ENCODE measurements at regions not wholly inside any gene's neighbourhood (a gene's known extent, or its start where the extent isn't known, plus 50 kb on each side); places are given as distances from the start of the nearest gene placed in this dataset.

DNA sequence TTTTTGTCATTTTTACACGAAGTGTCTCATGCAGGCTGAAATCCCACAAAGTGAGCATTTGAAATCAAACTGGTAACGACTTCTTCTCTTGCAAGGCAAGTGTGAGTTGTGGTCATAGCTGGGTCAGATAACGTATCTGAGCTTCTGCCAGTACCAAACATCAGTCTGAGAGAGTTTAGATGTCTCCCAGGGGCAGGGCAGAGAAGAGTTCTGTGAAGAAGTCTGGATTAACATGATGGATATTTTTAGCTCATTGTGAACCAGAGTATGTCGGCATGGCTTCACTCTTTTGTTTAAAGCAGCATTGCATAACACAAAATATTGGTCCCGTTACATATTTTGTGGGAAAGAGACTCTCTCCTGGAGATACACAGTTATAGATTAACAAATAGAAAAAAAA is 655.5 kb upstream of the KLHL29 start:
- no peaks in the 10 kb centered on the region for H4K20me1 ChIP-seq
- no peak overlapping the region for H3K4me2 ChIP-seq
- H3K9ac ChIP-seq = no peak overlapping the region
- no peak overlapping the region for H3K4me3 ChIP-seq
- peaks cover 1 to 12% (median 5%) of the 10 kb centered on the region in 11 experiments; a peak in 12 of 22 replicates for H3K9me3 ChIP-seq (replicated peaks in 1 of 11)
- no peaks in the 10 kb centered on the region for H3K27me3 ChIP-seq
- TF ChIP-seq Cebpa-rat (IDR thresholded peaks at IDR 0.05) = no peak
- no peaks in the 10 kb centered on the region for H3K36me3 ChIP-seq
- H3K4me1 ChIP-seq = no peaks in the 10 kb centered on the region
- H3K27ac ChIP-seq = no peak overlapping the region

DNA sequence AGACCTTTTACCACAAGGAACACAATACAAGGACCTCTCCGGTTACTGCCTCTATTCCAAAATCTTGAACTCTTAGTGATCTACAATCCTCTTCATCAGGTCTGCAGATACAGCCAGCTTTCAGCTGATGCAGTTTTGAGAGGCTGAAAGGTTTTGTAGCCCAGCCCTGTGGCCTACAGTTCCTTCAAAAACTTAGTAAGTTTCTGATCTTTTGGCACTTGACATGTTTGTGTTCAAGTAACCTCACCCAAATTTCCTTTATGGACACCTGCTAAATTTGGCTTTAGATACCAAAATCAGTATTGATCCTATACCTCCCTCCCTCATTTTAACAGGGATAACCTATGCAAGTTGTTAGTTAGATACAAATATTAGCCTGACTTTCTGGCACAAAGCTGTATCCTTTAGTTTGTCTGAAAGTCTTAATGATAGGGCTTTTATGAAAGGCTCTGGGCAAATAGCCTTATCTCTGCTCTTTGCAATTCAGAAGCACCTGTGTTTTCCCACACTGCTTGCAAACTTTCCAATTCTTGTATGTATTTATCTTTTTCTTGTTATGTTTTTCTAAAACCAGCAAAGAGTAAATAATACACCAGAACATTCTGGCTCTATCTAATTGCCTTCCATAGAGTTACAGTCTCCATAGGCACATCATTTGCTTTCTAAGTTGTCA is 650.5 kb upstream of the KLHL29 start:
- Histone ChIP-seq H3K4me2 (no peak overlapping the region), H3K4me3 (no peak overlapping the region), H4K20me1 (no peaks in the 10 kb centered on the region), H3K27me3 (no peaks in the 10 kb centered on the region), H3K4me1 (no peaks in the 10 kb centered on the region), H3K27ac (no peak overlapping the region), H3K9me3 (replicated peaks in 1 of 11) (peaks cover 0 to 5% (median 0%) of the 10 kb centered on the region in 11 experiments; a peak in 1 of 22 replicates), H3K36me3 (no peaks in the 10 kb centered on the region), H3K9ac (no peak overlapping the region)
- no peak for TF ChIP-seq Cebpa-rat (IDR thresholded peaks at IDR 0.05)

DNA sequence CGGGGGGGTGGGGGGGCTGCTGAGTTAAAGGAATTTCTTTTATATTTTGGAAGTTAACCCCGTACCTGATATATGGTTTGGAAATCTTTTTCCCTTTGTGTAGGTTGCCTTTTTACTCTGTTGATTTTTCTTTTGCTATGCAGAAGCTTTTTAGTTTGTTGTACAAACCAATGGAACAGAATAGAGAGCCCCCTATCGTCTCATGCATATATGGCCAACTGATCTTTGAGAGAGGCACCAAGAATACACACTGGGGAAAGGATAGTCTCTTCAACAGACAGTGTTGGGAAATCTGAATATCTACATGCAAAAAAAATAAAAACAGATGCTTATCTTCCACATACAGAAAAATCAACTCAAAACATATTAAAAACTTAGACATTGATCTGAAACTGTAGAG is 647.8 kb upstream of the KLHL29 start:
- H3K27ac ChIP-seq = no peak overlapping the region
- no peak overlapping the region for H3K9ac ChIP-seq
- TF ChIP-seq Cebpa-rat (IDR thresholded peaks at IDR 0.05) = no peak
- no peaks in the 10 kb centered on the region for H3K4me1 ChIP-seq
- H3K27me3 ChIP-seq = no peaks in the 10 kb centered on the region
- peaks cover 0 to 5% (median 0%) of the 10 kb centered on the region in 11 experiments; a peak in 1 of 22 replicates for H3K9me3 ChIP-seq (replicated peaks in 1 of 11)
- no peaks in the 10 kb centered on the region for H3K36me3 ChIP-seq
- no peaks in the 10 kb centered on the region for H4K20me1 ChIP-seq
- no peak overlapping the region for H3K4me3 ChIP-seq
- H3K4me2 ChIP-seq = no peak overlapping the region

DNA sequence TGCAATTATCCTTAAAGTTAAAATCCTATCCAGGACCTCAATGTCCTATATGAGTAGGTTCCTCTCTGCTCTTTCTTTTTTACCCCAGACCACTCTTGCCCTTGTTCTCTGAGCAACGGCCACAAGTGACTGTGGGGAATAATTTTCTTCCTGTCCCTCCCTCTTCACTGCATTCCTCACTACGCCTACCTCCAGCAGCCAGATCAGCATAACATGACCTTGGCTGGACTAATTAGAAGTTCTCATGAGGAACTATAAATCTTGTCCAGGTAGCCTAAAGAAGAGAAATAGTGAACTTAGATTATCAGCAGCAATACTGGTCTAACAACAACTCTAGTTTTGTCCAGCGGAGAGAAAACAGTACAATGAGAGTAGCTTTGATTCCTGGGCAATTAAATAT is 643.8 kb upstream of the KLHL29 start:
- Histone ChIP-seq H3K4me1 (no peaks in the 10 kb centered on the region), H3K4me3 (no peak overlapping the region), H3K27me3 (no peaks in the 10 kb centered on the region), H3K9ac (no peak overlapping the region), H4K20me1 (no peaks in the 10 kb centered on the region), H3K36me3 (no peaks in the 10 kb centered on the region), H3K9me3 (replicated peaks in 1 of 11) (no peaks in the 10 kb centered on the region), H3K4me2 (no peak overlapping the region), H3K27ac (no peak overlapping the region)
- no peak for TF ChIP-seq Cebpa-rat (IDR thresholded peaks at IDR 0.05)

DNA sequence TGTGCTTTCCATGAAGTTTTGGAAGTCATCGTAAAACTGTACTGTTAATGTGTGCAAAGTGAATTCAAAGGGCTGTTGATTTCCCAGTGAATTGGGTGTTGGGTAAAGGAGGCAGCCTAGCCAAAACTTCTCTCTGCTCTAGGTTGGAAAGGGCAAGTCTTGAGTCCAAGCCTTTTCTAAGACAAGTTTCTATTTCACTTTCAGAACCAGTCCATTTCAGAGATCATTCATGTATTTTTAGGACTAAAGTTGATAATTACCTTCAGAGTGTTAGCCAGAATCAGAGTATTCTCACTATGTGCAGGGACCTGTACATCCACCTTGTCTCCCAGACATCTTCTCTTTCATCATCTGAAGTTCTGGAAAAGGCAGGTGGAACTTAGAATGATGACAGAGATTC is 636.1 kb upstream of the KLHL29 start:
- H3K9me3 ChIP-seq (replicated peaks in 1 of 11) = no peaks in the 10 kb centered on the region
- H3K4me3 ChIP-seq = no peak overlapping the region
- no peak overlapping the region for H3K27ac ChIP-seq
- H3K9ac ChIP-seq = no peak overlapping the region
- H3K36me3 ChIP-seq = no peaks in the 10 kb centered on the region
- no peaks in the 10 kb centered on the region for H4K20me1 ChIP-seq
- no peak for TF ChIP-seq Cebpa-rat (IDR thresholded peaks at IDR 0.05)
- no peaks in the 10 kb centered on the region for H3K4me1 ChIP-seq
- H3K27me3 ChIP-seq = no peaks in the 10 kb centered on the region
- H3K4me2 ChIP-seq = no peak overlapping the region

DNA sequence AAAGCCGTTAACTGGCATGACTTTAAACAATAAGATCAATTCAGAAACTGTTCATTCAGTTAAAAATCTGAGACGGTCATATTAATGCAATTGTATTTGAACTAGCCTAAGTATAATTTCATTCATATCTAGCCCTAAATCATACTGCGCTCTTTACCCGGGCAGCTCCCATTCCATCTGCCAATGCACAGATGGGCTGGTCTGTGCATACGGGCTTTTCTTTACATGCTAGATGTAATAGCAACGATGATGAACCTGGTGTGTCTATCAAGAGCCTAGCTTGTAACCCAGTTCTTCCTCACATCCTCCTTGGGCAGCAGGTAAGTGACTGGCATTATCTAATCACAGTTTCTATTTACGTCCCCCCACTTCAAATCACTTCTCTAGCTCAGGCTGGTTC is 631.5 kb upstream of the KLHL29 start:
- no peak overlapping the region for H3K4me2 ChIP-seq
- H3K36me3 ChIP-seq = no peaks in the 10 kb centered on the region
- no peaks in the 10 kb centered on the region for H3K9me3 ChIP-seq (replicated peaks in 1 of 11)
- H3K27me3 ChIP-seq = no peaks in the 10 kb centered on the region
- H3K4me1 ChIP-seq = peaks cover 0 to 9% (median 2%) of the 10 kb centered on the region in 10 experiments; a peak in 5 of 20 replicates
- no peak overlapping the region for H3K27ac ChIP-seq
- TF ChIP-seq Cebpa-rat (IDR thresholded peaks at IDR 0.05) = no peak
- H4K20me1 ChIP-seq = no peaks in the 10 kb centered on the region
- H3K4me3 ChIP-seq = no peak overlapping the region
- no peak overlapping the region for H3K9ac ChIP-seq

DNA sequence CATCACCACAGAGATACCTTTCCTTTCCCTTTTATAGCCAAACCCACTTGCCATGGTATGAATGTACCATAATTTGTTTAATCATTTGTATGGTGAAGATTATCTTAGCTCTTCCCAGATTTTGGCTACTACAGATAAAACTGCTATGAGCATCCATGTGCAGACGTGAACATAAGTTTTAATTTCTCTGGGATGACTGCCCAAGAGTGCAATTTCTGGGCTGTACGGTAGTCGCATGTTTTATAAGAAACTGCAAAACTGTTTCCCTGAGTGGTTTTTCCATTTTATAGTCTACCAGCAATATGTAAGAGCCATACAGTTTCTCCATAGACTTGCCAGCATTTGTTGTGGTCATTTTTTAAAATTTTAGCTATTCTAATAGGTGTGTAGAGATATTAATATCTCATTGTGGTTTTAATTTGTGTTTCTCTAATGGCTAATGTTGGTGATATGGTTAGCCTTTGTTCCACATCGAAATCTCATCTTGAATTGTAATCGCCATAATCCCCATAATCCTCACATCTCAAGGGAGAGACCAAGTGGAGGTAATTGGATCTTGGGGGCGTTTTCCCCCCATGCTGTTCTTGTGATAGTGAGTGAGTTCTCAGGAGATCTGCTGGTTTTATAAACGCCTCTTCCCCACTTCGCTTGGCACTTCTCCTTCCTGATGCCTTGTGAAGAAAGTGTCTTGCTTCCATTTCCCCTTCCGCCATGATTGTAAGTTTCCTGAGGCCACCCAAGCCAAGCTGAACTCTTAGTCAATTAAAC is 628.5 kb upstream of the KLHL29 start:
- no peak for TF ChIP-seq Cebpa-rat (IDR thresholded peaks at IDR 0.05)
- H3K36me3 ChIP-seq = no peaks in the 10 kb centered on the region

DNA sequence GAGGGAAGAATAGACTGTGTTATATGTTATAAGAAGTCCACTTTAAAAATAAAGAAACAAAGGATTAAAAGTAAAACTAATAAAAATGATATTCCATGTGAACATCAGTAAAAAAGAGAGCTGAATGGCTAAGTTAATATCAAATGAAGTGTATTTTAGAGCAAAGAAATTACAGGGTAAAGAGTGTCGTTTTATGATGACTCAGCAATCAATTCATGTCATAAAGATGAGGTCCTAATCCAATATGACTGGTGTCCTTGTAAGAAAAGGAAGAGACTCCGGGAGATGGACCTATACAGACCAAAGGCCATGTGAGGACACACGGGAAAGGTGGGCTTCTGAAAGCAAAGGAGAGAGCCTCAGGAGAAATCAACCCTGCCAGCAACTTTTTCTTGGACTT is 615.5 kb upstream of the KLHL29 start:
- TF ChIP-seq Cebpa-rat (IDR thresholded peaks at IDR 0.05) = no peak
- Histone ChIP-seq H3K9me3 (replicated peaks in 1 of 11) (no peaks in the 10 kb centered on the region), H3K4me1 (no peaks in the 10 kb centered on the region), H3K9ac (no peak overlapping the region), H3K36me3 (no peaks in the 10 kb centered on the region), H3K4me2 (no peak overlapping the region), H4K20me1 (no peaks in the 10 kb centered on the region), H3K27ac (no peak overlapping the region), H3K4me3 (no peak overlapping the region), H3K27me3 (no peaks in the 10 kb centered on the region)

More for the DNA sequence above, 628.5 kb upstream of the KLHL29 start:
- H3K9me3 ChIP-seq (replicated peaks in 1 of 11) = no peaks in the 10 kb centered on the region
- H3K27me3 ChIP-seq = no peaks in the 10 kb centered on the region
- H3K4me1 ChIP-seq = peaks cover 0 to 9% (median 2%) of the 10 kb centered on the region in 10 experiments; a peak in 5 of 20 replicates
- no peak overlapping the region for H3K27ac ChIP-seq
- no peak overlapping the region for H3K4me2 ChIP-seq
- no peaks in the 10 kb centered on the region for H4K20me1 ChIP-seq
- no peak overlapping the region for H3K4me3 ChIP-seq
- no peak overlapping the region for H3K9ac ChIP-seq

DNA sequence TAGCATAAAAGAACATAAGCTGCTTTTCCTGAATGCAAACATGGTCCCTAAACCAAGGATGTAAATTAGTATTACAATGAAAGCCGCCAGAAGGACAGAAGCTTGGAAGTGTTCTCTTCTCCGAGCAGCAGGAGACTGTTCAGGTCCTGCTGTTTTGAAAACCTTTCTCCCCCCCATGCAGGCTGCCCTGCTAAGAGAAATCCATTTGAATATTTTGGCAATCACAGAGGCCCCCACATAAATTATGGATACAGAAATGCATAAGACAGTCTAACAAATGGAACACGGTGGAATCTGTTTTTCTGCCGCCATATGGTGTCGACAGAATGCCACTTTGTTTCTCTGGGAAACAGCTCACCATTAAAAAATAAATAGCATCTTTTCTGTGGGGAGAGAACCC is 600.4 kb upstream of the KLHL29 start:
- no peaks in the 10 kb centered on the region for H3K4me1 ChIP-seq
- H3K27ac ChIP-seq = no peak overlapping the region
- no peaks in the 10 kb centered on the region for H3K36me3 ChIP-seq
- no peak overlapping the region for H3K4me2 ChIP-seq
- no peak overlapping the region for H3K4me3 ChIP-seq
- H3K27me3 ChIP-seq = no peaks in the 10 kb centered on the region
- H3K9me3 ChIP-seq (replicated peaks in 1 of 11) = no peaks in the 10 kb centered on the region
- no peaks in the 10 kb centered on the region for H4K20me1 ChIP-seq
- no peak overlapping the region for H3K9ac ChIP-seq
- TF ChIP-seq Cebpa-rat (IDR thresholded peaks at IDR 0.05) = no peak

DNA sequence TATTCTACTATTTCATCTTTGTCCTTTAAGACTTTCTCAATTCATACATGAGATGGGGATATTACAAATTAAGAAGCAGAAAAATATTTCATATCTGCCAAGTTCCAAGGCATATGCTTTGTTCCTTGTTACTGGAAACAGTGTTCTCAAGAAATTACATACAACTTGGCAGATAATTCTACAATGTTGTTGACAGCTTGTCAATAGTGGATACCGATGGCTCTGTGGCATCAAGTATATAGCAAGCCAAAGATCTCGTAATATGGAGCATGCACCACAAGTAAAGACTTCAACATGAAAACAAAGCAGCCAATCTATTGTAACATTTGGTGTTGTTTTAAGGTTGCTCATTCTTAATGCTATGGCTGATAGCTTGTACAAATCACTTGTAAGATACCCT is 598.2 kb upstream of the KLHL29 start:
- no peaks in the 10 kb centered on the region for H3K36me3 ChIP-seq
- H3K4me1 ChIP-seq = no peaks in the 10 kb centered on the region
- no peak overlapping the region for H3K4me3 ChIP-seq
- no peak overlapping the region for H3K27ac ChIP-seq
- H3K9ac ChIP-seq = no peak overlapping the region
- no peak overlapping the region for H3K4me2 ChIP-seq
- TF ChIP-seq Cebpa-rat (IDR thresholded peaks at IDR 0.05) = no peak
- no peaks in the 10 kb centered on the region for H4K20me1 ChIP-seq
- H3K27me3 ChIP-seq = no peaks in the 10 kb centered on the region
- H3K9me3 ChIP-seq (replicated peaks in 1 of 11) = no peaks in the 10 kb centered on the region
